Endothelial cell of umbilical vein (primary cell): ENCODE measurements at regions not wholly inside any gene's neighbourhood (a gene's known extent, or its start where the extent isn't known, plus 50 kb on each side); places are given as distances from the start of the nearest gene placed in this dataset.

ENCODE experiments used
- BruUV-seq: library from RNA; stranded (reverse); fragments of 400-500 nt; replicated peaks from 2 replicates; lab custom pipeline; 2021; lab: Mats Ljungman, UMichigan
- CTCF ChIA-PET: fragments of 300-600, 350-600 bp; sonication (Branson Sonifier 250); formaldehyde crosslinking; loops from one replicate; lab custom pipeline; 2021; ENCODE audit warnings: antibody characterized with exemption, inconsistent platforms; lab: Charles Lee
- POLR2A ChIA-PET: fragments of 300-600, 350-600 bp; sonication (Branson Sonifier 250); formaldehyde crosslinking; loops from one replicate; lab custom pipeline; 2021; ENCODE audit warnings: antibody characterized with exemption, inconsistent platforms; lab: Charles Lee
- DNase-seq: peaks from one replicate; pipeline ENCODE4 v3.0.0-alpha.2; 2011; ENCODE audit warnings: low read depth, low spot score
- FAIRE-seq: peaks from 2 replicates; lab custom pipeline; 2011; peaks lifted over from hg19 to GRCh38; lab: Jason Lieb, UNC
- H2AFZ ChIP-seq: 2 replicates; pipeline ENCODE4 v1.6.0; 2012; ENCODE audit warnings: low read depth, low read length, control low read depth, inconsistent platforms
- H3K27ac ChIP-seq: 2 replicates; pipeline ENCODE4 v1.5.1; 2011; ENCODE audit warnings: low read depth, mild to moderate bottlenecking, control low read depth, low read length, moderate library complexity; ENCODE audit not compliant: insufficient read depth
- H3K27me3 ChIP-seq, 2 experiments: 2 replicates each; pipeline versions ENCODE4 v1.6.0 to v1.6.1; 2011; ENCODE audit warnings: low read length in 2 of 2, mixed read lengths in 1 of 2; ENCODE audit not compliant: control insufficient read depth in 2 of 2, insufficient read depth in 2 of 2
- H3K36me3 ChIP-seq, 2 experiments: 2 replicates in 1 of 2; 3 replicates in 1 of 2; pipeline ENCODE4 v1.5.1; 2011; ENCODE audit warnings: low read length in 2 of 2, mild to moderate bottlenecking in 1 of 2, moderate library complexity in 1 of 2; ENCODE audit not compliant: control insufficient read depth in 2 of 2, insufficient read depth in 2 of 2; ENCODE audit errors: extremely low read depth in 1 of 2
- H3K4me1 ChIP-seq: 3 replicates; pipeline ENCODE4 v1.5.1; 2011; ENCODE audit warnings: mild to moderate bottlenecking, low read length; ENCODE audit not compliant: control insufficient read depth, insufficient read depth; ENCODE audit errors: extremely low read depth
- H3K4me2 ChIP-seq: 2 replicates; pipeline ENCODE4 v1.6.1; 2011; ENCODE audit warnings: low read length, control low read depth, mixed read lengths; ENCODE audit not compliant: insufficient read depth
- H3K4me3 ChIP-seq, 3 experiments: fragments of 200-600 bp in 1 of 3; sonication (generic), shearing (Covaris generic) in 1 of 3; replicated peaks in 1 of 3; 2 replicates each; pipeline ENCODE4 v1.5.1; 2011 to 2016; ENCODE audit warnings: control low read depth in 3 of 3, low read length in 3 of 3, mild to moderate bottlenecking in 2 of 3, inconsistent platforms in 1 of 3, low read depth in 1 of 3, moderate library complexity in 1 of 3; ENCODE audit not compliant: insufficient read depth in 1 of 3
- H3K79me2 ChIP-seq: 2 replicates; pipeline ENCODE4 v1.6.0; 2012; ENCODE audit warnings: low read length, inconsistent platforms; ENCODE audit not compliant: control insufficient read depth, insufficient read depth
- H3K9ac ChIP-seq: replicated peaks from 2 replicates; pipeline ENCODE3; 2011; ENCODE audit warnings: low read length, control low read depth; ENCODE audit not compliant: insufficient read depth; ENCODE audit errors: extremely low read depth
- H3K9me1 ChIP-seq: replicated peaks from 3 replicates; pipeline ENCODE4 v1.6.0; 2011; ENCODE audit warnings: mild to moderate bottlenecking, low read length; ENCODE audit not compliant: control insufficient read depth, insufficient read depth; ENCODE audit errors: extremely low read depth
- H3K9me3 ChIP-seq: replicated peaks from 2 replicates; pipeline ENCODE4 v1.5.1; 2012; ENCODE audit warnings: low read length, inconsistent platforms; ENCODE audit not compliant: control insufficient read depth, insufficient read depth
- H4K20me1 ChIP-seq: replicated peaks from 2 replicates; pipeline ENCODE3; 2011; ENCODE audit warnings: mild to moderate bottlenecking, low read length; ENCODE audit not compliant: control insufficient read depth, insufficient read depth; ENCODE audit errors: extremely low read depth
- CTCF ChIP-seq, 2 donors: IDR thresholded peaks; 1 replicate in 1 of 2; 2 replicates in 1 of 2; pipeline ENCODE4 v1.5.1; 2011; ENCODE audit warnings: low read length in 2 of 2, mild to moderate bottlenecking in 2 of 2, moderate library complexity in 2 of 2, control low read depth in 1 of 2, inconsistent platforms in 1 of 2, low read depth in 1 of 2; ENCODE audit not compliant: insufficient read depth in 1 of 2; ENCODE audit errors: extremely low read depth in 1 of 2
- EZH2 ChIP-seq: IDR thresholded peaks from 2 replicates; pipeline ENCODE4 v1.6.1; 2012; ENCODE audit warnings: borderline replicate concordance, low read depth, mild to moderate bottlenecking, moderate library complexity, low read length, inconsistent platforms; ENCODE audit not compliant: severe bottlenecking
- FOS ChIP-seq: IDR thresholded peaks from 2 replicates; pipeline ENCODE4 v1.6.1; 2011; ENCODE audit warnings: mild to moderate bottlenecking, low read length, moderate library complexity, borderline replicate concordance; ENCODE audit not compliant: insufficient read depth
- GATA2 ChIP-seq: IDR thresholded peaks from 2 replicates; pipeline ENCODE4 v1.7.0; 2011; ENCODE audit warnings: low read depth, mild to moderate bottlenecking, moderate library complexity, mixed read lengths, low read length; ENCODE audit not compliant: insufficient read length, insufficient read depth
- JUN ChIP-seq: IDR thresholded peaks from 2 replicates; pipeline ENCODE4 v1.6.1; 2011; ENCODE audit warnings: borderline replicate concordance, low read depth; ENCODE audit not compliant: insufficient read length, insufficient read depth
- MAX ChIP-seq: IDR thresholded peaks from 2 replicates; pipeline ENCODE4 v1.6.1; 2011; ENCODE audit not compliant: insufficient read depth, insufficient read length
- MYC ChIP-seq: IDR thresholded peaks from one replicate; pipeline ENCODE4 v1.6.1; 2011; ENCODE audit warnings: mild to moderate bottlenecking, low read depth, low read length
- POLR2A ChIP-seq: IDR thresholded peaks from 2 replicates; pipeline ENCODE4 v1.6.1; 2012; ENCODE audit warnings: low read depth, mild to moderate bottlenecking, control low read depth, low read length
- POLR2AphosphoS5 ChIP-seq: IDR thresholded peaks from 2 replicates; pipeline ENCODE4 v1.6.1; 2012; ENCODE audit warnings: low read depth, mild to moderate bottlenecking, control low read depth, low read length, moderate library complexity; ENCODE audit not compliant: insufficient read depth
- dilution Hi-C: fragments of 300-500 bp; cut with MboI; formaldehyde crosslinking; loops from one replicate; pipeline ENCODE4 v1.15.0; 2019; ENCODE audit warnings: low sequenced_read_pairs; ENCODE audit not compliant: extremely low pct_ligation_motif_present
- intact Hi-C: fragments of 100-400 bp; cut with micrococcal nuclease; formaldehyde crosslinking; loops from one replicate; pipeline ENCODE4 v1.10.0; 2022

GRCh38 chr15:92520914-92521623, 127.4 kb downstream of the ST8SIA2 start:
- no peaks in the 10 kb centered on the region for H3K9me3 ChIP-seq
- ChIA-PET CTCF (interaction anchor here (0.7 to 3.6 kb wide), 47 partner anchors 9 to 424 kb away, joined by 3 to 218 read pairs (median 6); partner anchors contain the start of gene FAM174B), POLR2A (no interaction called here)
- dilution Hi-C loops, result no loop called here
- H3K4me2 ChIP-seq, result no peak overlapping the region
- H3K27ac ChIP-seq, result no peak overlapping the region
- H3K4me3 ChIP-seq, result no peak overlapping the region
- H3K36me3 ChIP-seq, result no peaks in the 10 kb centered on the region
- H3K27me3 ChIP-seq, result no peaks in the 10 kb centered on the region
- peak; percentile 55 for FAIRE-seq
- DNase-seq, result peak; percentile 44
- no peaks in the 10 kb centered on the region for H4K20me1 ChIP-seq
- no peaks in the 10 kb centered on the region for H3K9me1 ChIP-seq
- intact Hi-C loops, result loop anchor here (1.0 to 2.0 kb wide), 9 partner anchors 12 to 424 kb away; partner anchors contain the start of gene FAM174B
- H3K4me1 ChIP-seq, result peaks cover 6% of the 10 kb centered on the region
- H3K79me2 ChIP-seq, result no peaks in the 10 kb centered on the region
- H2AFZ ChIP-seq, result no peak overlapping the region
- TF ChIP-seq MYC (no peak), GATA2 (peak; percentile 34)
- no TSS peak for BruUV-seq
- H3K9ac ChIP-seq, result no peak overlapping the region

- ChIA-PET CTCF (interaction anchor here (1.5 to 3.6 kb wide), 2 partner anchors 162 to 195 kb away, joined by 7 to 78 read pairs; no protein-coding TSS in a partner anchor), POLR2A (no interaction called here)
- Histone ChIP-seq H3K4me3 (no peak overlapping the region), H3K36me3 (no peaks in the 10 kb centered on the region), H3K4me2 (no peak overlapping the region), H3K9ac (no peak overlapping the region), H3K79me2 (no peaks in the 10 kb centered on the region), H3K27ac (no peak overlapping the region), H3K9me1 (no peaks in the 10 kb centered on the region), H4K20me1 (no peaks in the 10 kb centered on the region), H3K9me3 (no peaks in the 10 kb centered on the region), H3K27me3 (no peaks in the 10 kb centered on the region), H2AFZ (no peak overlapping the region), H3K4me1 (peaks cover 6% of the 10 kb centered on the region)
- BruUV-seq, result no TSS peak
- FAIRE-seq (no peak), DNase-seq (no peak)
- intact Hi-C loops, result loop anchor here (2.0 kb wide), 3 partner anchors 75 to 423 kb away; partner anchors contain the start of gene FAM174B
- TF ChIP-seq JUN (no peak), FOS (no peak), EZH2 (no peak), POLR2A (no peak), MYC (no peak), MAX (no peak), POLR2AphosphoS5 (no peak), CTCF (IDR thresholded peaks at IDR 0.05; ENCODE audit: extremely low read depth in 1 of 2, insufficient read depth in 1 of 2, low read depth in 1 of 2, low read length in 2 of 2) (no peak), GATA2 (no peak)
- dilution Hi-C loops, result no loop called here
Measured at GRCh38 chr15:92519709-92520108, 126.0 kb downstream of the ST8SIA2 start.
